NOMO-1 (cell line): ENCODE measurements at regions not wholly inside any gene's neighbourhood (a gene's known extent, or its start where the extent isn't known, plus 50 kb on each side); places are given as distances from the start of the nearest gene placed in this dataset.

Experiments
- DNase-seq, 2 experiments: peaks; one replicate each; lab custom pipeline; 2025; ENCODE audit not compliant: unreplicated experiment in 2 of 2; lab: John Stamatoyannopoulos, UW

DNA sequence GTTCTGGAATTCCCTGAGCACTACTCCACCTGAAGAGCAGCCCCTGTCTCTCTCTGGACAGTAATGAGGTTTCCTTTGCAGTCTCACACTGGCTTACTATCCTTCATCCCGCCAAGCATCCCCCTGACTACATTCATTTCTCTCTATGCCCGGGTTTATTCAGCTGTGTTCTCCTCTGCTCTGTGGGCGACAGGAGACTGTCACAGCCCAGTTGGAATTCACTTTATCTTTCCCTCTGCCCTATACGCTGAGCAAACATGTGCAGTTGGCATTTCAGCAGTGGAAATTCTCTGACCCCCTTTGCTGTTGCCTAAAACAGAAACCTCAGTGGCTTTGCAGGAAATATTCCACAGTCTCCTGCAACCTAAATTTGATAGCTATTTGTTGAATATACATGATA, 83.5 kb upstream of the MAX start:
- no peak for DNase-seq

DNA sequence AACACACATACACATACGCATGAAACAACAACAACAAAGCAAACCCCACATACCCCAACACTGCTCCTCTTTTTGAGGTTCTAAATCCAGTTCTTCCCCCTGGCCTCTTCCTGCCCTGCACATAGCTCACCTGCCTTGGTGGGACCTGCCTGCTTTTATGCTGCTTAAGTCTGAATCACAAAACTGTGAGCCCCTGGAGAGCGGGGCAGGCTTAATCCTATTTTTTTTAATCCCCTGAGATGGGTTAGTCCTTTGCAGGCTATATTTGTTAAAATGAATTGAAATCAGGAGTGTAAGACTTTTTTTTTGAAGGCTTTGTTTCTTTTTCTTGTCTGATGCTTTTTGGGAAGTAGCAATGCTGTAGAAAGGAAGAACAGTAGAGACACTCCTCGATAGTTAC, 84.6 kb upstream of the MAX start:
- DNase-seq = no peak

DNA sequence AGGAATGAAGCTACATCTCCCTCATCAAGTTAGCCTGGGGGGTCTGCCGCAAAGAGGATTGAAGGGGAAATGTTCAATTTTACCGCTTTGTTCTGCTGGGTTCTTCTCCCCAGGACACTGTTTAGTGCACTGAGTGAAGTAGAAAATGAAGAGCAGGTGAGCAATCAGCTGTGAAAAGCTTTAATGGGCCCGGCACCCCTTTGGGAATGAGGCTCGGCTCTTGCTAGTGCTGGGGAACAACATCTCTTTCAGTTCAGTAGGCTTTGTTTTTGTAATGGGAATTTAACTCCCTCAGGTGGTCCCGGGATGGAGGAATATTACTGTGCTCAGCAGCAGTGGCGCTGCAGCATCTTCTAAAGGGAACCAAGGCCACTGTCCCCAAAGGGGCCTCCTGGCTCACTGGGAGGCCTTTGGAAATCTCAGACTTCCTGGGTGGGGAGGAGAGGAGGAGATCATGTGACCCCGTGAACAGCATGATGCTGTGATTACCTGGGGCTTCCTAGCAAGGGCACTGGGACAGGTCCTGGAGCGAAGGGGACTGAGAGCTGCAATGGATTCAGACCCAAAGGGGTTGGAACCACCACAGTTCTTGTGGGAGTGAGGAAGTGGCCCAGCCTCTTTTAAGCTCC, 85.2 kb upstream of the MAX start:
- no peak for DNase-seq

DNA sequence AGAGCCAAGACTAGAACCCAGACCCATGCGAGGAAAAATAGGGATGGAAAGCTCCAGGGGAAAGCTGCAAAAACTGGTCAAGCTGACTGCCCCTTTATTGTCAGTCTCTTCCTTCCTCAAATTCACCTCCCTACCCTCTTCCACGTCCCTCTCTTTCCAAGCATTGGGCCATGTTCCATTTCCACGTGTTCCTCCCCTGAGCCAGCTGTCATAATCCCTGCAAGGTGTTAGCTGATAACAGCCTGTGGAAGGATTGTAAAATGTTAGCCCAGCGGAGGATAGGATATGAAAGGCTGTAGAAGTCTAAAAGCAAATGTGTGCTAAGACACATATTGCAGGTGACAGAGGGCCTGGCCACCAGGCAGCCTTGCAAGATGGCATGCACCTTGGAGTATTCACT, 88.0 kb upstream of the MAX start:
- no peak for DNase-seq

- DNase-seq = no peak
These were observed 89.4 kb upstream of the MAX start for GRCh38 chr14:65191716-65192115.

- DNase-seq = no peak
These were observed 90.4 kb upstream of the MAX start for GRCh38 chr14:65192686-65193085.

DNA sequence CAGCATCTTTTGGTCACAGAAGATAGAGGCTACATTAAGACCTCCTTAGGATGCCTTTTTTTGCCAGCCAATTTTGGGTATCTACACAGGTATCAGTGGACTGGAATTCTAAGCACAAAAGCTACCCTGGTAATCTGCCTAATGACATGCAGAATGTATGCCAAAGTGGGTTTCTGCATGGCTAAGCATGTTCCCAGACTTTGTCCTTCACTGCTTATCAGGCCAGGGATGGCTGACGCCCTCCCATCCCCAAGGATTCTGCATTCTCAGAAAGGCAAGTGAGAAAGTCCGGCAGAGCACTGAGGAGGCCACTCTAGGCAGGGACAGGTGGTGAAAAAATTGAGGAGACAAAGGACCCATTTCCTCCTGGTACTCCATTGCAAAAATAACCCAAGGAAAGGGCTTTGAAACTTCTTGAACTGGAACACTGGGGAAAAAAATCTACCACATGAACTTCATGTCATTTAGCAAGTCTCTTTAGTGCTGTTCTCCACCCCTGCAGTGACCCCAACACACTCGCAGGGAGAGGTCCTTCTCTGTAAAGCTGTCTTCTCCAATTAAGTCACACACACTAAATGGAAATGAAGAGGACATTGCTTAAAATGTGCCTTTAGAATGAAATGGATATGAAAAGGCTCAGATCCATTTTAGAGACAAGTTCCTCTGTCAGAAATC, 91.7 kb upstream of the MAX start:
- no peak for DNase-seq

DNA sequence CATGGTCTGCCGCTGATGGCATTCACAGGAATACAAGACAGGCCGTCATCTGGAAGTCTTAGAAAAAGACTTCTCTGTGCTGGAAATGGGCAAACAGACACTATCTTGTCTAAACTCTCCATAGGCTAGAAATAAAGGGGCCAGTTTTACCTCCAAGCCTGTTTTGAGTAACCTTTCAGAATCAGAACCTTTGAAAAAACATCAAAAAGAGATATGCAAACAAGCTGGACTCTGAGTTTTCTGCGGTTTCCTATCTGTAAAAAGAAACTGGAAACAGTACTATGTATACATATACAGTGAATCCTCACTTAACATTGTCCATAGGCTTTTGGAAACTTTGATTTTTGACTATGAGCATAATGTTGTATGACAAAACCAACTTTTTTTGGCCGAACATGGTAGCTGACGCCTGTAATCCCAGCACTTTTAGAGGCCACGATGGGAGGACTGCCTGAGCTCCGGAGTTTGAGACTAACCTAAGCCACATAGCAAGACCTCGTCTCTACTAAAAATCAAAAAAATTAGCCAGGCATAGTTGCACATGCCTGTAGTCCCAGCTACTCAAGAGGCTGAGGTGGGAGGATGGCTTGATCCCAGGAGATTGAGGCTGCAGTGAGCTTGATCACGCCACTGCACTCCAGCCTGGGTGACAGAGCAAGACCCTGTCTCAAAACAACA, 92.9 kb upstream of the MAX start:
- no peak for DNase-seq

DNA sequence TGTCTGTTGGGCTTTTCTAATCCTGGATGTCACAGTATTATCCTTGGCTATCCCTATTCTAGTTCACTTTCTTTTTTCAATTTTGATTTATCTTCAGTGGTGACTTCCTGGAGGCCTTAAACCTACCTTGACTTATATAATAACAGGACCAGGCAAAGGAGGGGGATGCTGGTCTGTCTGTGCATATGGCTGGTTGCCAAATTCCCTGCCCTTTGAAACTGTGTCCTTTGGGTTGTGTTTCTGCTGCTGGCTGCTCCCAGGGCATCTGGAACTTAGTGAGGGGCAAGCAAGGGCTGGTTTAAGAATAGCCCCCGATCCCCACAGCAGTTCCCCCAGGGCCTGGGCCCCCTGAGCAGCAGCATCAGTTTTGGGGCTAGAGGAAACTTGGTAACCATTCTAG, 96.0 kb upstream of the MAX start:
- DNase-seq = no peak

- no peak for DNase-seq
These were observed 98.1 kb upstream of the MAX start for GRCh38 chr14:65200454-65200853.

DNA sequence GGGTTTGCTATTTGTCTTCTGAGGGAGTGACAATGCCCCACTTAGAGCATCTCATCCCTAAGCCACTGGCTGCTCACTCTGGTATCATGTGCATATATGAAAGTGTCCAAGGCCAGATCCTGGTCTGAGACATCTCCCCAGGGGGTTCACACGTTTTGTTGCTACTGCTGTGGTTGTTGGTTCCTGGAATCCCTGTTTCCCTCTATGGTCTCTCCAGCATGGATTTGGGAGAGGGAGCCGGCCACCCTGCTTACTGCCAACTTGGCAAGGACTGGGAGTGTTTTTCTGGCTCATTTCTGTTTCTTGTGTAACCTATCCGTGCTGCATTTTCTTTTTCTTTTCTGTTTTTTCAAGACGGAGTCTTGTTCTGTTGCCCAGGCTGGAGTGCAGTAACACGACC, 101.3 kb upstream of the MAX start:
- DNase-seq = no peak

- DNase-seq = no peak
These were observed 101.7 kb upstream of the MAX start for GRCh38 chr14:65204056-65204455.

DNA sequence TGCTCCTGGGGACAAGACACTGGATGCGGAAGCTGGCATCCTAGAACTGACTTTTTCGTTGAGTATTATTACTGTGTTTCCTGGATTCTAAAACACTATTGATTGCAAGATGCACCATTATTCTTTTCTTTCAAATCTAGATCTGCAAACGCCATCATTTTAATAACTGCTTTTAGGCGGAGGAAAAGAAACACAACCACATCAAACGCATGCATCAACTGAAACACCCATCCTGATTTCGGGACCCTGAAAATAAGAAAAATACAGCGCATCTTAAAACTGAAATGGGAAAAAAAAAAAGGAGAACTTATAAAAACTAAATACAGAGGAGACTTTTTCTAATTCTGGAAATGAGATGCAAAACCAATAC, 103.7 kb upstream of the MAX start:
- no peak for DNase-seq

DNA sequence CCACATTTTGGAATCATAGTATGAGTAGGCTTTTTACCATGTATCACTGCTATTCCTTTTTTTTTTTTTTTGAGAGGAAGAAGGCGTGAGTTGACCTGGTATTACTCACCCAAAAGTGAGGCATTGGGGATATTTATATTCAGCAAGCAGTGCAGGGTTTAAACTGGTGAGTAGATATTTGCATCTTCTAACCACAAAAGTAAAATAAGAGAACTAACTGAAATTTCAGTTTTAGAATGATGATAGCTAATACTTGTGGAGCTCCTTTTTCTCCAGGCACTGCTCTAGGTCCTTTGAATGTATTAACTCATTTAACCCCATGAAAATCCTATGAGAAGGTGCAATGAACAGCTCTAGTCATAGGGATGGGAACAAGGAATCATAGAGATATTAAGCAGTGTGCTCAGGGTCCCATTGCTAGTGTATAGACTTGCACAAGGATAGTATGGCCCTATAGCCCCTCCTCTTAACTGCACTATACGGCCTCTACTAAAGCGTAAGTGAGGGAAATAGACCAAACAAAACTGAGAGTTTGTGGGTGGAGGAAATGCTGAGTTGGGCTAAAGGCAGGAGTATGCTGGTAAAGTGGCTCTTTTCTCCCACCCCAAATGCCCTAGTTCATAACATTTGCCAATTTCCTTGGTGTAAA, 104.3 kb upstream of the MAX start:
- peak; percentile 41 to 80 for DNase-seq

- peak in 1 of 2 experiments; percentile 49 for DNase-seq
These were observed 106.2 kb upstream of the MAX start for GRCh38 chr14:65208548-65208947.

GRCh38 chr14:65210118-65210821, 108.0 kb upstream of the MAX start:
- peak; percentile 68 to 77 for DNase-seq

DNA sequence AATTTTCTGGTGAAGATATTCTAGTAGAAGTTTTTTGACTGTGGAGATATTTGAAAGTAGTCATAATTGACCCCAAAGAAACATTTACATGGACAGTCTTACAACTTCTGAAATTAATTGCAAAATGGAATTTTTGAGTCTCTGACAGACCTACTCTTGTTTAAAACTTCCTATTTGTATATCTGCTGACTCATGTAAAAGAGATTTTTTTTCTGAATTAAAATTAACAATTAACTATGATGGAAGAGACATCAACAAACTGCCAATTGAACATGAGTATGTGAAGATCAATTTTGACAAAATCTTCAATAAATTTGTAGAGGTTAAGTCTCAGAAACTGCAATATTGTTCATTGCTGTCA, 108.5 kb upstream of the MAX start:
- DNase-seq = no peak

DNA sequence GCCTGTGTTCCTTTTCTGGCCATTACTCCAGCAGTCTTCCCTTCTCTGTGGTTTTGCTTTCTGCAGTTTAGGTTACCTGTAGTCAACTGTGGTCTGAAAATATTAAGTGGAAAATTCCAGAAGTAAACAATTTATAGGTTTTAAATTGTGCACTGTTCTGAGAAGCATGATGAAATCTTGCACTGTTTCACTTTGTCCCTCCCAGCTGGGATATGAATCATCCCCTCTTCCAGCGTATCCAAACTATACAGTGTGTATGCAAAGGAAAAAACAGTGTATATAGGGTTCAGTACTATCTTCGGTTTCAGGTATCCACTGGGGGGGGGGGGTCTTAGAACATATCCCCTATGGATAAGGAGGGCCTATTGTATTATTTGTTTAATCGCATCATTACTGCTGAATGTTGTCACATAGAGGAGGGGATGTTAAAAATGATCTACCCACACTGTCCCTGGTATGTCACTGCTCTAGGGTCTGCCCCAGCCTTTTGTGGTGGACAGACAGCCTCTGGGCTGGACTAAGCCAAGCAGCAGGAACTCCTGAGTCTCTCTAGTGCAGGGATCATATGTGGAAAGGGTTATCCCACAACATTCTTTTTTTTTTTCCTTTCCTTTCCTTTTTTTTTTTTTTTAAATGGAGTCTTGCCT, 109.1 kb upstream of the MAX start:
- DNase-seq = peak in 1 of 2 experiments; percentile 18

GRCh38 chr14:65213316-65213715, 111.0 kb upstream of the MAX start:
- DNase-seq = no peak

DNA sequence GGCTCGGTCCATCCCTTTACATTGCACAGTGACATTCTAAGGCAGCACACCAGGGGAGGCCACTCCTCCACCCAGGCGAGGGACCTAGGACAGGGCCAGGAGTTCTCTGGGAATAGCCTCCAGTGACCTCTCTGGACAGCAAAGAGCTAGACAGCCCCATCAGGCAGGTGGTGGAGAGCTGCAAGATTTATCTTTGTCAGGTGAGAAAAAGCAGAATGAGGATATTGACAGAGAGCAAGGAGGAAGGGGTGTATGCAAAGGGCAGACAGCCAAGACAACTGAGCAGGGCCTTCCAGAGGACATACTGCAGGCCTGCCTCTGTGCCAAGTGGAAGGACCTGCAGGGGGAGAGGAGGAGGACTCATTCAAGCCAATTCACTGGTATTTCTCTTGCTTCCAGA, 112.4 kb upstream of the MAX start:
- DNase-seq = no peak

DNA sequence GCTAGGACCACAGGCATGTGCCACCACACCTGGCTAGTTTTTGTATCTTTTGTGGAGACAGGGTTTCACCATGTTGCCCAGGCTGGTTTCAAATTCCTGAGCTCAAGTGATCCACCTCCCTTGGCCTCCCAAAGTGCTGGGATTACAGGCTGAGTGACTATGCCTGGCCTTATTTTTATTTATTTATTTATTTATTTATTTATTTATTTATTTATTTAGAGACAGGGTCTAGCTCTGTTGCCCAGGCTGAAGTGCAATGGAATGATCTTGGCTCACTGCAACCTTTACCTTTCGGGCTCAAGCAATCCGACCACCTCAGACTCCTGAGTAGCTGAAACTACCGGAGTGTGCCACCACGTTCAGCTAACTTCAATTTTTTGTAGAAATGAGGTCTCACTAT, 117.0 kb upstream of the MAX start:
- no peak for DNase-seq
